Panc1 (cell line): ENCODE measurements at regions not wholly inside any gene's neighbourhood (a gene's known extent, or its start where the extent isn't known, plus 50 kb on each side); places are given as distances from the start of the nearest gene placed in this dataset.

Experiments
- ATAC-seq: fragments of 200-7000 bp; cut with Tn5 transposase; 2 replicates; pipeline ENCODE4 v1.9.1; 2020; ENCODE audit warnings: mild to moderate bottlenecking, moderate library complexity
- BruUV-seq: library from RNA; stranded (reverse); fragments of 400-500 nt; replicated peaks from 2 replicates; lab custom pipeline; 2021; lab: Mats Ljungman, UMichigan
- CTCF ChIA-PET: fragments of 300-600 bp; sonication (Branson Sonifier 250); formaldehyde crosslinking; loops from one replicate; lab custom pipeline; 2022; ENCODE audit warnings: antibody characterized with exemption; lab: Charles Lee
- POLR2A ChIA-PET: fragments of 300-600 bp; sonication (Branson Sonifier 250); formaldehyde crosslinking; loops from one replicate; lab custom pipeline; 2022; ENCODE audit warnings: antibody characterized with exemption; lab: Charles Lee
- DNase-seq: peaks from one replicate; pipeline ENCODE4 v3.0.0-alpha.2; 2010; ENCODE audit warnings: low read depth, low spot score
- H3K27ac ChIP-seq: 2 replicates; pipeline ENCODE4 v1.5.1; 2011; ENCODE audit warnings: mild to moderate bottlenecking, low read length, inconsistent platforms
- H3K27me3 ChIP-seq: fragments of 200-500 bp; sonication (Bioruptor generic); 2 replicates; pipeline ENCODE4 v1.6.0; 2014; ENCODE audit warnings: low read length, inconsistent platforms; ENCODE audit not compliant: control insufficient read depth, insufficient read depth
- H3K36me3 ChIP-seq: fragments of 200-500 bp; sonication (Bioruptor generic); 2 replicates; pipeline ENCODE4 v1.5.1; 2014; ENCODE audit warnings: inconsistent platforms, mild to moderate bottlenecking, low read length, moderate library complexity; ENCODE audit not compliant: control insufficient read depth, insufficient read depth
- H3K4me1 ChIP-seq: 2 replicates; pipeline ENCODE4 v1.5.1; 2011; ENCODE audit warnings: inconsistent platforms, mild to moderate bottlenecking, low read length, moderate library complexity; ENCODE audit not compliant: control insufficient read depth, insufficient read depth
- H3K4me3 ChIP-seq, 2 experiments: 2 replicates each; pipeline ENCODE4 v1.5.1; 2011 to 2012; ENCODE audit warnings: low read depth in 2 of 2, low read length in 2 of 2, mild to moderate bottlenecking in 2 of 2, inconsistent platforms in 1 of 2, moderate library complexity in 1 of 2
- H3K9me3 ChIP-seq: fragments of 200-500 bp; sonication (Bioruptor generic); 2 replicates; pipeline ENCODE4 v1.5.1; 2014; ENCODE audit warnings: low read depth, mild to moderate bottlenecking, inconsistent platforms, low read length, moderate library complexity; ENCODE audit not compliant: control insufficient read depth, insufficient read depth
- CTCF ChIP-seq: fragments of 450-650 bp; IDR thresholded peaks from 2 replicates; pipeline ENCODE4 v1.5.1; 2017; ENCODE audit warnings: mild to moderate bottlenecking
- POLR2AphosphoS5 ChIP-seq: IDR thresholded peaks from 2 replicates; pipeline ENCODE4 v1.6.1; 2012; ENCODE audit warnings: mild to moderate bottlenecking, low read depth, low read length, moderate library complexity
- REST ChIP-seq, 2 experiments: IDR thresholded peaks; 2 replicates each; pipeline ENCODE4 v1.6.1; 2011 to 2012; ENCODE audit warnings: low read depth in 2 of 2, control low read depth in 1 of 2, low read length in 1 of 2, mild to moderate bottlenecking in 1 of 2, moderate library complexity in 1 of 2; ENCODE audit not compliant: insufficient read depth in 1 of 2
- SIN3A ChIP-seq: IDR thresholded peaks from 2 replicates; pipeline ENCODE4 v1.6.1; 2012; ENCODE audit warnings: low read depth, mild to moderate bottlenecking, low read length, moderate library complexity, borderline replicate concordance; ENCODE audit not compliant: insufficient read depth
- TCF7L2 ChIP-seq: IDR thresholded peaks from 2 replicates; pipeline ENCODE4 v1.6.1; 2011; ENCODE audit warnings: mild to moderate bottlenecking, low read depth, low read length, inconsistent platforms
- in situ Hi-C: cut with HindIII; loops from 2 replicates; pipeline ENCODE4 v1.10.0; 2016; ENCODE audit warnings: low sequenced_read_pairs, low pct_unique_long_range_greater_than_20kb
- intact Hi-C: fragments of 100-400 bp; cut with micrococcal nuclease; formaldehyde crosslinking; loops from one replicate; pipeline ENCODE4 v1.10.0; 2022; ENCODE audit not compliant: unreplicated experiment

DNA sequence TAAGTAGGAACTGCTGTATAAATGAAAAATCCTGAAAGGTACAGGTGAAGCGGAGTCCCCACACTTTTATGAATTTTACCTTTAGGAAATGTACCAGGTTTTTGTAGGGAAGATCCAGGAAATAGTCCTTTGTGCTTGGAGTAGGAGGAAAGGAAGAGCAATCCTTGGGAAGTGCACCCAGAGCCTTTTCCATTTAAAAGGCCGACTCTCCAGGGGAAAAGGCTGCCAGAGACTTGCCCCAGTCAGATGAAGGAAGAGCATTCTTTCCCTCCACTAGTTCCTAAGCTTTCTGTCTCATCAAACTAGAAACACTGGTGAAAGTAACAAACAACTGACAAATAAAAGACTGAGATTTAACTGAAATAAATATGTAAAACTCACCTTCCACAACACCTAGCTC lies 779.4 kb upstream of the CDH6 start:
- Histone ChIP-seq H3K27ac (no peak overlapping the region), H3K9me3 (no peaks in the 10 kb centered on the region), H3K4me3 (no peak overlapping the region), H3K27me3 (no peaks in the 10 kb centered on the region), H3K36me3 (no peaks in the 10 kb centered on the region), H3K4me1 (no peaks in the 10 kb centered on the region)
- POLR2A ChIA-PET = no interaction called here
- no TSS peak for BruUV-seq
- no peak for DNase-seq
- CTCF ChIA-PET = no interaction called here
- intact Hi-C loops = no loop called here
- TF ChIP-seq SIN3A (no peak), POLR2AphosphoS5 (no peak), REST (IDR thresholded peaks at IDR 0.05; ENCODE audit: insufficient read depth in 1 of 2, low read depth in 2 of 2, low read length in 1 of 2) (no peak), TCF7L2 (no peak), CTCF (no peak)
- no peak for ATAC-seq
- in situ Hi-C loops = no loop called here

DNA sequence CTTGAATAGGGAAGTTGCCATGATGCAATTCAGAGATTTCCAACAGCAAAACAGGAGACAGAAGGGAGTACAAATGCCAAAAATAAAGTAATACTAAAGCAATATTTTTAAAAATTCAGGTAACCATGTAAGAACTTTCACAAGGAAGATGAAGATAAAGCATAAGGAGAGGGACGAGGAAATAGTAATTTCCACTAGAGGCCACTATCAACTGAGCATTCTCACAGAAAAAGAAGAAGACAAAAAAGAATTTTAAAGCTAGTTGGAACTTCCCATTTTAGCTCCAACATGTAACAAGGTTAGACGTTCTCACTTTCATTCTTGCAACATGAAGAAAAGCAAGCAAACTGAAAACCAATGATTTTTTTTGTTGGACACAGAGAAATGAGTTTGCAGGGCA lies 779.9 kb upstream of the CDH6 start:
- Histone ChIP-seq H3K4me3 (no peak overlapping the region), H3K4me1 (no peaks in the 10 kb centered on the region), H3K27me3 (no peaks in the 10 kb centered on the region), H3K36me3 (no peaks in the 10 kb centered on the region), H3K9me3 (no peaks in the 10 kb centered on the region), H3K27ac (no peak overlapping the region)
- no TSS peak for BruUV-seq
- no peak for TF ChIP-seq REST (IDR thresholded peaks at IDR 0.05; ENCODE audit: insufficient read depth in 1 of 2, low read depth in 2 of 2, low read length in 1 of 2)
- no peak for TF ChIP-seq SIN3A
- no peak; the same call in 1 of the 2 replicates for TF ChIP-seq CTCF
- TF ChIP-seq POLR2AphosphoS5 = no peak
- no peak for TF ChIP-seq TCF7L2
- POLR2A ChIA-PET = no interaction called here
- DNase-seq (no peak), ATAC-seq (no peak)
- intact Hi-C loops (no loop called here), in situ Hi-C loops (no loop called here)
- CTCF ChIA-PET = no interaction called here
